GM21786 (cell line): ENCODE measurements at regions not wholly inside any gene's neighbourhood (a gene's known extent, or its start where the extent isn't known, plus 50 kb on each side); places are given as distances from the start of the nearest gene placed in this dataset.

Experiments
- ATAC-seq: cut with Tn5 transposase; IDR thresholded peaks from one replicate; pipeline ENCODE4 v1.9.1; 2021; ENCODE audit not compliant: unreplicated experiment

DNA sequence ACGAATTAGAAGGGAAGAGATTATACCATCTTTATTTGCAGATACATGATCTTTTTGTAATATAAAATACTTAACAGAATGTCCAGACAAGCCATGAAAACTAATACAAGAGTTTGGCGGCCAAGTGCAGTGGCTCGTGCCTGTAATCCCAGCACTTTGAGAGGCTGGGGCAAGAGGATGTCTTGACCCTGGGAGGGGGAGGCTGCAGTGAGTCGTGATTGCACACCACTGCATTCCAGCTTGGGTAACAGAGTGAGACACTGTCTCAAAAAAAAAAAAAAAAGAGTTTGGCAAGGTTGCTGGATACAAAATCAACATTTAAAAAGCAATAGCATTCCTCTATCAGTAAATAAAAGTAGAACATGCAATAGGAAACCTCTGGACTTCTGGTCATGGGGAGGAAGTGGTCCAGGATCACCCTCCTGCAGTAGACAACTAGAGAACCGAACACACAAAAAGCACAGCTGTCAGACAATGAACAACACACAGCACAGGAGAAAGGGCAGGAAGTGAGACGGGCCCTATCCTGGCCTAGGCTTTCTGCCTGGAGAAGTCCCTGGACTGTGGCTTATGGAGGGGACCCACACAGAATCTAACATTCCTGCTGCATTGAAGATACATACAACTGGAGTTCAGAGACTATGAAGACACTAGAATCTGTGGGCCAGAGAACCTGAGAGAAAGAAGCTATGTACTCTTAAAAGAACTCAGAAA, 118.9 kb upstream of the ARL4C start:
- no peak for ATAC-seq

DNA sequence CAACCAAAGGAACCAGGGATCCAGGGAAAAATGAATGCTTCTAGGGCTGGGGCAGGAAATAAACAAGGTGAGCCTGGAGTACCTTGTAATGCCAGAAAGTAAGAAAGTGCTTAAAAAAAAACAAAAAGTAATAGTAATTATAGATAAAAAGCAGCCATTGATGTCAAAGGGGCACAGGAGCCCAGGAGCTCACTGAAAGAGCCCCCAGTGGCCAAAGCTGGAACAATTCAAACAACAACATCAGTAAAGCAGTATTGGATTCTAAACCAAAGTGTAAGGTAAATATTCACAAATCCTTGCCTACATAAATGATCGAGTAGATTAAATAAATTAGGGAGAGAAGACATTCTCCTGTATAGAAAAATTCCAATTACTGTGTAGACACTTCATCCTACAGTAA, 114.3 kb upstream of the ARL4C start:
- no peak for ATAC-seq

DNA sequence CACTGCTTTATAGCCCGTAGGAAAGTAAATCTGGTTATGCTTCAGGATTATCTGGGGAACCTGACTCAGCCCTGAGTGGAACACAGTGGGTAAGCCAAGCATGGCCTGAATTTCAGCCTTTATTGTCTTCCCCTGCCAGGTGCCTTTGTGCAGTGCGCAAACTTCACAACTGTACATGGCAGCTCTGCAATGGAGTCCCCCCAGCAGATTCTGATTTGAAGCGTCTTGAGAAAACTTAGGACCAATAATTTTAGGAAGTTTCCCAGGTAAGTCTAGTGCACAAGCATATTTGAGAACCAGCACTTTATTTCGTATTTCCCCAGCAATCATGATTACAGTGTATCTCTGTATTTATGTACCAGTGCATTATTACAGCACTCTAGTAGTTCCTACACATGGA, 112.1 kb upstream of the ARL4C start:
- ATAC-seq: no peak

DNA sequence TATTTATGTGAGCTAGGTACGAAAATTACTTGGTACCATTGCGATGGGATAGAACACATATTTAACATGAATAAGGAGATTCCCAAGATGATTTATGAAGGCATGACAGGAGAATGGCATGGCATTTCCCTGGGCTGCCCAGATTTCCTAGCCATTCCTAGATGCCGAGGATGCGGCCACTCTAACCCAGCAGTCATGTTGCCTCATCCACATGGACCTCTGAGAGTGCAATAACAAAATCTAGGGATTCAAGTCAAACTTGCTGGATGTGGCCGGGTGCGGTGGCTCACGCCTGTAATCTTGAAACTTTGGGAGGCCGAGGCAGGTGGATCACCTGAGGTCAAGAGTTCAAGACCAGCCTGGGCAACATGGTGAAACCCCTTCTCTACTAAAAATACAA, 110.8 kb upstream of the ARL4C start:
- ATAC-seq: no peak

DNA sequence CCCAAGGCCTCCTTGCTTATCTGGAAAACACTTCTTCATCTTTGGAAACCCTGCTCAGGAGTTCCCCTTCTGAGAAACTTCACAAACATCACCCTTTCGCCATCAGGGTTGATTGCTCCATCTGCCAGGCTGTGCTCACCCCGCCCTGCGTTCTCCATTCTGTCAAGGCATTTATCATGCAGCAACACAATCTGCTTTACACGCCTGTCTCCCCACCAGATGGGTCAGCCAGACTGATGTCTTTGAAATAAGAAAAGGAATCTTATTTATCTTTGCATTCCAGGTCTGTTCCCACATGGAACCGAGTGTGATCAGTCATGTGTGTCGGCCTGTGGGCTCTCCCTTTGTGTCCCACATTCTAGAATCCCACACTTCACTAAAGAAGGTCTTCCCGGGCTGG, 110.0 kb upstream of the ARL4C start:
- no peak for ATAC-seq

DNA sequence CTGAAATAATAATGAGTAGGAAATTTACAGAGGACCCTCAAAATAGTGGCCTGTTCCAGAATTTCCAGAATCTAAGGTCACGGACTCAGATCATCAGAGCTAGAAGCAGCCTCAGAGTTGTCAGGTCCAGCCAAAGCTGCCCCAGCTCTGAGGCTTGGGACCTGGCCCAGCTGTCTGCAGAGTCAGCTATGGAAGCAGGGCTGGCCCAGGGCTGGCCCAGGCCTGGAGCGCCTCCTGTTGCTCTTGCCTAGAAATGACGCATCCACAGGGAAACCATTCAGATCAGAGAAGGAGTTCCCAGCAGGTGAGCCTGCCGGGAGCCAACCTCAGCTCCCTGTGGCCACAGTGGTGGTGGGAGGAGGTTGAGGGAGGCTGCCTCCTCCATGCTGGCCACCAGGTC, 106.7 kb upstream of the ARL4C start:
- no peak for ATAC-seq

DNA sequence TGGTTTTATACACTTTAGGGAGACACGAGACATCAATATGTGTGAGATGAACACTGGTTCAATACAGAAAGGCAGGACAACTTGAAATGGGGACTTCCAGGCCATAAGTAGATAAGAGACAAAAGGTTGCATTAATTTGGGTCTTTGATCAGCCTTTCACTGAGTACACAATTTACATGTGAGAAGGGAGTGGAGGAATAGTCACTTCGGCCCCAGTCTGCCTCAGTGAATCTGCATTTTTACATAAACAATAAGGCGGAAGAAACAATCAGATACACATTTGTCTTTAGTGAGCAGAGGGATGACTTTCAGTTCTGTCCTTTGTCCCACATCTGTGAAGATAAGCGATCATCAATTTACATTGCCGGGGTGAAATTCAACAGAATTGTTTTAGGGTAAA, 104.3 kb upstream of the ARL4C start:
- no peak for ATAC-seq

DNA sequence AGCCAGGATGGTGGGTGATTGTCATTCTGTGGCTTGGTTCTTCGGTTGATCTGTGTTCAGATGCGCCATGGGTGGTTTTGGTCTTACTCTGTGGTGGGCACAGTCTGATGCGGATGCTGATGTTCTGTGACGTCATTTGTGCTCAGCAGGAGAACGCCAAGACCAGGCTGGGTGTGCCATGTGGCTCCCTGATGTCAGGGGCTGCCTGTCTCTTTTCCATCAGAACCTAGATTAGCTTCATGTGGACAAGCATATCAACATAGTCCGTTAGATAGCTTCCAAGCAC, 100.6 kb upstream of the ARL4C start:
- ATAC-seq: no peak

DNA sequence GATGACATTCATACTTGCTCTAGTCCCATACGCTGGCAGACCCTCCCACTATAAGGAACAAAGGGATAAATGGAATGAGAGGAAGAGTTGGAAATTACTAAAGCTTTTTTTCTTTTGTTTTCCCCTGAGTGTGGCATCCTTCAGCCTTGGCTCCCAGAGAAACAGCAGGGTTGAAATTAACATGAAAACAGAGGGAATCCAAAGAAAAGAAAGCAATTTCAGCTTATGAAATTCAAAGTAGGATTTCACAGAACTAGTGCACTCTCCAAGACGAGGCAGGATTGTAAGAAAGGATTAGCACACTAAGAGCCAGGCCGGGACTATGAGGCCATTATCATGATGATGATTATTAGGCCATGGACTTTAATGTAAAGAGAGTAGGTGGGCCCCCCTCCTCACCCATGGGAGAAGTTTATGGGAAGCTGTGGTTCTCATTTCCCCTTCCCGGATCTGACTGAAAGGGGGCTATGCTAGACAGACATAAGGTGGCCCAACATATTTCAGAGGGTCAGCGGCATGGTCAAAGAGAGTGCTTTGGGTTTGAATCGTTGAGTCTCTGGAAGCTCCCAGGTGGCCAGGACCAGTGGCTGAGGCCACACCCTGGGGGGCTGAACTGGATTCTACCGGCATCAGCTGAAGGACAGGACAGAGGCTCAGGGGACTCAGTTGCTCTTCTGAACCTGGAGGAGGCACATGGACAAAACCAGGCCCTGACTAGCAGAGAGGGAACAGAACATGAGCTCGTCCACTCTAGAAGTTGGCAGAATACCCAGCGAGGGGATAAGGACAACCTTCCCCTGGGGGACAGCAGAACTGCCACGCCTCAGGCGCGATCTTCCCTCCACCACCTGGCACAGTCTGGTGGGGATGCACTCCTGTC, 100.1 kb upstream of the ARL4C start:
- ATAC-seq: no peak

DNA sequence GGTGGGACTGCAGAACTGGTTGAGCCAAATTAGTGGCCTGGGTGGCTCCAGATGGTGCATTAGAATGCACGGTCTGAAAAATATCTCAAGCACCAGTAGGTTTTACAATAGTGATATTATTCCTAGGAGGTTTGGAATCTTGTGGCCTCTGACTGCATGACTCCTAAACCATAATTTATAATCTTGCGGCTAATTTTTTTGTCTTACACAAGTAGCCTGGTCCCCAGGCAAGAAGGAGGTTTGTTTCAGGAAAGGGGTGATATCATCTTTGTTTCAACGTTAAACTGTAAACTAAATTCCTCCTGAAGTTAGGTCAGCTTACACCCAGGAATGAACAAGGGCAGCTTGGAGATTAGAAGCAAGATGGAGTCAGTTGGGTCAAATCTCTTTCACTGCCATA, 98.9 kb upstream of the ARL4C start:
- ATAC-seq: no peak

DNA sequence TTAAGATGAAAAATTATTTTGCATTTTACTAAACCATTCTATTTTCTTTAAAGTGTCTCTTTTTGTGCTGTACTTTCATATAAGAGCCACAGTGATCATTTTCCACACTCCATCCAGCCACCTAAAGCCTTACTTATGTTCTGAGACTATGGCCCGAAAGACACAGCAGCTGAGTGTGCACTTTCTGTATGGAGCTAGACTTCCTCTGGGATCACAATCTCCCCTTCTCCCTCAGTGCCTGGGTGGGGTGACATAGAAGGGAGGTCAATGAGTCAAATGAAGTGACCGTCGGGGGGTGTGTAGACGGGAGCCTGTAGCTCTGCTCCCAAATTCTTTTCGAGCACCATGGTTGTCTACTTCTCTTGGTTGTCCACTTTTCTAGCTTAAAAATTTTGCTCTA, 97.8 kb upstream of the ARL4C start:
- ATAC-seq: no peak

DNA sequence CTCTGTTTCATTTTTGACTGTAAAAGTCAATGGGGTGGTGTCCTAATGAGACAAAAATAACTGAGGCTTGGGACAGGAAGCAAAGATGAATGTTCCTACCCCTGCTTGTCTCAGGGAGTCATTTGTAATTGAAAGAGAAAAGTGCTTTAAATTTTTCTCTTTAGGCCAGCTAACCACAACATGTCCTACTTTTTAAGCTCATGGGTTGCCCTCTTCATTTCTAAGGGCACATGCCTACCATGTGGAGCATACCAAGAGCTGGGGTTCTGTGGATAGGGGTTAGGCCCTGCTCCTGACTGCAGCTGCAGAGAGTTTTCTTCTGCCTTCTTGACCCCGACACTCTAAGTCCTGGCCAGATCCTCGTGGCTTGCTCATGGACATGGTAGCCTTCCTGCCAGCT, 96.8 kb upstream of the ARL4C start:
- no peak for ATAC-seq

DNA sequence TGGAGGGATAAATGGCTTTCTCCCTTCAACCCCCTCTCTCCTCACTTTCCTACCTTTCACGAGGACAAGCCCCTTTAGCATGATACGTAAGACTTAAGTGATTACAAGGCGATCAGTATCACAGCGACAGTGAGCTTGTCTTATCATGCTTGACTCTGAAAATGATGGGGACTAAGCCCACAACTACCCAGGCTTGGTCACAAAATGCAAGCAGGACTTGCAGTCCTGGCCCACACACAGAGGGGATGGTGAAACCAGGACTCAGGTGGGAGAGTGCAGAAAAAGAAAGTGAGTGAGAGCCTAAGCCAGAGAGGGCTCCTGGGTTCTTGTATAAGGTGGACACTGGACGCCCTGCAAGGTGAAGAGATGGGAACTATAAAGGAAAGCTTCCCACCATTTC, 95.7 kb upstream of the ARL4C start:
- ATAC-seq: no peak

DNA sequence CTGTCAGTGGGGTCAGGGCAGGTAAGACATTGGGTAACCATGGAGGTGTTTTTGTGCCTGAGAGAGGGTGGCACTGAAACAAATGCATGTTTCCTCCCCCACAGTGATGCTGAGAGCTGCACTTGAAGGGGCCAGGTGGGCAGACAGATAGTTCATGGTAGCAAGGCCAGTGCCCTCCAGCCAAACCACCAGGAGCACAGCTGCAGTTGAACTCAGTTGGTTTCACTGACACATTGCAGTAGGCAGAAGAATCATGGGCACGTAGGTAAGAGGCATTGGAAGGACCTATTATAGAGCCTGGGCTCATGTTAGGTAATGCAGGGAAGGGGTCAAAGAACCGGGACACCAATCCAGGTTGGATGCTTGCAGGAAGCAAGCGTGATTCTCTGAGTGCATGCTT, 93.2 kb upstream of the ARL4C start:
- no peak for ATAC-seq

DNA sequence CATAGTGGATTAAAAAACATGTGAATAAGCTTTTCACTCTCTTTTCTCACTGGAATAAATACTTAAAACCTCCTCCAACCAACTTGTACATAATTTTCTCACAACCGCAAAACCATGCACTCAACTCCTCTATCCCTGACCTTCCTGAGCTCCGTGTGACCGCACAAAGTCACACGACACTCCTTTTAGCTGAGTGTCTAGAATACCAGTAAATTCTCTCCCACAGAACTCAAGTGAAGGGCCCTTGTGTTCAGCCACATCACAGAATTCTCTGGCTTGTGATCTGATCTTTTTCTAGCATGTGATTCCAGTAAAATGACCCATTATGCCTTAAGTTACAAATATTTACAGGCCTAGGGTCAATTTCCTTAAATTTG, 91.2 kb upstream of the ARL4C start:
- ATAC-seq: no peak

DNA sequence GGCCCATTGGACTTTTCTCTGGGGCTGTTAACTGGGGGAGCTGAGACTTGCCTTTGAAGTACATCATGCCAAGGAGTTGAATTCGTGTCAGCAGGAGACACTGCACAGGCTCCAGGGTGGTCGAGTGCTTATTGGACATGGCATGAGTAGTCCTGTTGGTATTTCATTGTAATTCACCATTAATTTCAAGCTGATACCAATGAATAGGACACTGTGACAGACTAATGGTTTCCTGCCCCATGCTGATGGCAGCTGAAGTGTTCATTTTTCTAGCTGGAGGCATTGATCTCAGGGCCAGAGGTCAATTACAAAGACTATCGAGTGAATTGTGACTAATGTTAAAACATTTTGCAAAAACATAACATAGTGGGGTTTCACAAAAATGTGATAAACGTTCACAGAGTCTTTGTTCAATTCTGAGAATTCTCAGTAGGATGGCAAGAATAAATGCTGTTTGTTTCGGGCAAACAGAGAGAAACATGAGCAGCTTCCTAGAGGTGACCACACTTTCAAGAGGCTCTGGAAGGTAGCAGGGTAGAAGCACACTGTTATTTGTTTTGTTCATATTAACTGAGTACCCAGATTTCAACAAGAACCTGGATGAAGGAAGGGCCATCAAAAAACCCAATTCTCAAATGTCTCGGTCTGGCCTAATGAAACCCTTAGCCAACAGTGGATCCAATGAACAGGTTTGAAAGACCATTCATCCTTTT, 90.6 kb upstream of the ARL4C start:
- no peak for ATAC-seq

DNA sequence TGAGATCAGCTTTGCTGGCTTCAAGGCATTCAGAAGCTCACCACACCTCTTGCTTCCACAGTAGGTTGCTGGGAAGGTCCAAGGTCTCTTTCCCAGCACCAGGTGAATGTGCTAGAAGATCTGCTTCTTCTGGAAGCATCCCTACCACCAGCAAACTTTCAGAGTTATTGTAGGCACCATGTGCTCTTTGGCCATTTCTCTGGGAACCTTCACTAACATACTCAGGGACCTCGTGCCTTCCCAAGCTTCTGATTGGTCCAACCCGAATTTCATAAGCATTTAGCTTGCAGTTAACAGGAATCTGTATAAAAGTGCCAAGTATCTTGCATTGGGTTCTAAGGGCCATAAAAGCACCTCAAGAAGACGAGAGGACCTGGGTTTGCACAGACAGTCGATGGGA, 86.5 kb upstream of the ARL4C start:
- ATAC-seq: no peak

DNA sequence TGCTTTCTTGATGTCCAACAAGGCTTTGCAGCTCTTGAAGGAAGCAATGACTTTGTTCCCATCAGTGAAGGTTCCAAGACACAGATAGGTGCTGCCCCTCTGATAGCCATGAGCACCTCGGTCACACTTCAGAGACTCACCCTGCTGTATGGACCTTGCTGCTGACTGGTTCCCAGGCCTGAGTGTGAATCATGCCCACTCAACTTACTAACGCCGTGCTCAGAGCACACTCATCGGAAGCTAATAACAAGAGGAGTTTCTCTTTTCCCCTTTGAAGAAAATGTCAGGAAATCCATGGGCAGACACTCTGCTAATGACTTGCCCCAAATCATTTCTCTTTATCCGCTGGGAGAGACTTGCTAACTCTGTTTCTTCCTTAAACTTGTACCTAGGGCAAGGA, 83.8 kb upstream of the ARL4C start:
- ATAC-seq: no peak

DNA sequence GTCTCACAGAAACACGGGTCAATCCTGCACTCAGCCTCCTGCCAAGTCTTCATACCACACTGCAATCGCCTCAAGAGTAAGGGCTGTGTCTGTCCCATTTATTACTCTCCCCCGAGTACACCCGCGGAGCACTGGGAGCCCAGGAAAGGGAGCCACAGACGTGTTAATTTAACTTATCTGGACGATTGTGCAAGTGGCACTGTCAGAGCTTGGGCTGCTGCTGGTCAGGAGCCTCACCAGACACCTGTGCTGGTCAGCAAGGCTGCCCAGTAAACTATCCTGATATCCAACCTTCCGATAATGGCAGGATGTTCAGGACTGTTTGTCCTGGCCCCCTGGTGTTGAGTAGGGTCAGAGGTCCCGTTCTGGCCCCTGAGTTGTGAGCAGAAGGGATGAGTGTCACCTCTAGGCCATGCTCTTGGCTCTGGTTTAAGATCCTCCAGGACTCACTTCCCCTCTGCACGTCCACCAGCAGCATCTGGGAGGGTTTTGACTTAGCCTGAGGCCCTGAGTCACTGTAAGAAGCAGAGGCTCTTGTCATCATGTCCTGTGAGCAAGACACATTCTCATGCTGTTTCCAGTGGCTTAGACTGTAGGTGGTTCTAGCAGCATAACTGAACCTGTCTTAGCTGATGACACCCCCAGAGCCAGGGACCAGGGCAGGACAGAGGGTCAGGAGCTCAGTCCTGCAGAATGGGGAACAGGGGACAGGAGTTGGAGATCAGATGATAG, 82.5 kb upstream of the ARL4C start:
- ATAC-seq: no peak

DNA sequence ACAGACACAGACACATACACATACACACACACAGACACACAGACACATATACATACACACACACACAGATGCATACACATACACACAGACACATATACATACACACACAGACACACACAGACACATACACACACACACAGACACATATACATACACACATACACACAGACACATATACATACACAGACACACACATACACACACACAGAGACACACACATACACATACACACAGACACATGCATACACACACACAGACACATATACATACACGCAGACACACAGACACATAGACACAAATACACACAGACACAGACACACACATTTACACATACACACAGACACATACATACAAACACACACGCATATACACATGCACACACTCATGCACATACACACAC, 81.5 kb upstream of the ARL4C start:
- ATAC-seq: no peak

DNA sequence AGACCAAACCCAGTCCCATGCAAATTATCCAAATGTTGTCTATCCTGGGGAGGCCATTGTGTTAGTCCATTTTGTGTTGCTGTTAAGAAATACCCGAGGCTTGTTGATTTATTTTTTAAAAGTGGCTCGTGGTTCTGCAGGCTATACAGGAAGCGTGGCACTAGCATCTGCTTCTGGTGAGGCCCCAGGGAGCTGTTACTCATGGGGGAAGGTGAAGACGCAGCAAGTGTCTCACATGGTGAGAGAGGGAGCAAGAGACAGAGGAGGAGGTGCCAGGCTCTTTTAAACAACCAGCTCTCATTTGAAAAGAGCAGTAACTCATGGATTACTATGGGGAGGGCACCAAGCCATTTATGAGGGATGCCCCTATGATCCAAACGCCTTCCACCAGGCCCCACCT, 80.3 kb upstream of the ARL4C start:
- no peak for ATAC-seq
